ENCODE measurements at regions not wholly inside any gene's neighbourhood (a gene's known extent, or its start where the extent isn't known, plus 50 kb on each side); places are given as distances from the start of the nearest gene placed in this dataset.

- WGBS, 2 experiments (ENCODE audit: insufficient coverage in 1 of 2, insufficient read length in 1 of 2), result 70 to 87% methylated on average over 5 to 8 of the region's 8 CpGs
- DNase-seq, result peak; percentile 60
- H3K27me3 Mint-ChIP-seq (ENCODE audit: insufficient read depth), result peaks cover 5% of the 10 kb centered on the region
- Histone ChIP-seq H3K27me3 (ENCODE audit: control insufficient read depth, insufficient read depth, low read length, poor library complexity, severe bottlenecking) (no peaks in the 10 kb centered on the region), H3K9ac (ENCODE audit: extremely low read depth, low read length, poor library complexity, severe bottlenecking) (no peak overlapping the region), H3K4me3 (ENCODE audit: low read length) (no peak overlapping the region), H3K4me1 (ENCODE audit: control insufficient read depth, insufficient read depth, low read length) (peaks cover 9% of the 10 kb centered on the region), H3K36me3 (ENCODE audit: control insufficient read depth, insufficient read depth, low read length) (no peaks in the 10 kb centered on the region), H3K9me3 (ENCODE audit: control insufficient read depth, low read length) (peaks cover 13% of the 10 kb centered on the region), H3K27ac (ENCODE audit: low read depth, low read length) (no peak overlapping the region)
- TF ChIP-seq CTCF (conservative IDR thresholded peaks at IDR 0.05), result no peak
- H3K36me3 Mint-ChIP-seq (ENCODE audit: low read depth), result no peaks in the 10 kb centered on the region
- H3K4me3 Mint-ChIP-seq, result no peak overlapping the region
- H3K9me3 Mint-ChIP-seq, result peaks cover 11% of the 10 kb centered on the region
- H3K4me1 Mint-ChIP-seq, result peaks cover 27% of the 10 kb centered on the region
- peak overlapping the region; percentile 73 for H3K27ac Mint-ChIP-seq
These were observed 99.4 kb upstream of the TNS3 start for GRCh38 chr7:47681249-47681810.

- Mint-ChIP-seq H3K36me3 (ENCODE audit: low read depth) (no peaks in the 10 kb centered on the region), H3K4me1 (peaks cover 32% of the 10 kb centered on the region), H3K27ac (no peak overlapping the region), H3K9me3 (peaks cover 11% of the 10 kb centered on the region), H3K27me3 (ENCODE audit: insufficient read depth) (peaks cover 14% of the 10 kb centered on the region), H3K4me3 (no peak overlapping the region)
- H3K4me3 ChIP-seq (ENCODE audit: low read length), result no peak overlapping the region
- no peak for TF ChIP-seq CTCF (conservative IDR thresholded peaks at IDR 0.05)
- no peaks in the 10 kb centered on the region for H3K36me3 ChIP-seq (ENCODE audit: control insufficient read depth, insufficient read depth, low read length)
- H3K27ac ChIP-seq (ENCODE audit: low read depth, low read length), result no peak overlapping the region
- H3K9ac ChIP-seq (ENCODE audit: extremely low read depth, low read length, poor library complexity, severe bottlenecking), result no peak overlapping the region
- H3K4me1 ChIP-seq (ENCODE audit: control insufficient read depth, insufficient read depth, low read length), result peaks cover 6% of the 10 kb centered on the region
- 87 to 91% methylated on average over 5 to 6 of the region's 6 CpGs for WGBS, 2 experiments (ENCODE audit: insufficient coverage in 1 of 2, insufficient read length in 1 of 2)
- no peaks in the 10 kb centered on the region for H3K27me3 ChIP-seq (ENCODE audit: control insufficient read depth, insufficient read depth, low read length, poor library complexity, severe bottlenecking)
- DNase-seq, result no peak
- H3K9me3 ChIP-seq (ENCODE audit: control insufficient read depth, low read length), result peaks cover 13% of the 10 kb centered on the region
These were observed 96.9 kb upstream of the TNS3 start for GRCh38 chr7:47678641-47679380.

- no peaks in the 10 kb centered on the region for H3K36me3 Mint-ChIP-seq (ENCODE audit: low read depth)
- no peak for TF ChIP-seq CTCF (conservative IDR thresholded peaks at IDR 0.05)
- peaks cover 29% of the 10 kb centered on the region for H3K4me1 Mint-ChIP-seq
- Histone ChIP-seq H3K27me3 (ENCODE audit: control insufficient read depth, insufficient read depth, low read length, poor library complexity, severe bottlenecking) (no peaks in the 10 kb centered on the region), H3K27ac (ENCODE audit: low read depth, low read length) (no peak overlapping the region), H3K4me1 (ENCODE audit: control insufficient read depth, insufficient read depth, low read length) (no peaks in the 10 kb centered on the region), H3K9ac (ENCODE audit: extremely low read depth, low read length, poor library complexity, severe bottlenecking) (no peak overlapping the region), H3K9me3 (ENCODE audit: control insufficient read depth, low read length) (peaks cover 13% of the 10 kb centered on the region), H3K4me3 (ENCODE audit: low read length) (no peak overlapping the region), H3K36me3 (ENCODE audit: control insufficient read depth, insufficient read depth, low read length) (no peaks in the 10 kb centered on the region)
- no peak overlapping the region for H3K4me3 Mint-ChIP-seq
- DNase-seq, result no peak
- 89 to 92% methylated on average over 1 of the region's 1 CpG for WGBS, 2 experiments (ENCODE audit: insufficient coverage in 1 of 2, insufficient read length in 1 of 2)
- H3K27me3 Mint-ChIP-seq (ENCODE audit: insufficient read depth), result peaks cover 14% of the 10 kb centered on the region
- H3K9me3 Mint-ChIP-seq, result peaks cover 11% of the 10 kb centered on the region
- no peak overlapping the region for H3K27ac Mint-ChIP-seq
These were observed 95.8 kb upstream of the TNS3 start for GRCh38 chr7:47677664-47678063.

Data from endodermal cell (in vitro differentiated cells).